ENCODE measurements at regions not wholly inside any gene's neighbourhood (a gene's known extent, or its start where the extent isn't known, plus 50 kb on each side); places are given as distances from the start of the nearest gene placed in this dataset.
"Not testable (repeated sequence)": the region's sequence is repeated elsewhere in the genome, so short reads cannot be mapped to it uniquely, and the experiment has no call there.

DNA sequence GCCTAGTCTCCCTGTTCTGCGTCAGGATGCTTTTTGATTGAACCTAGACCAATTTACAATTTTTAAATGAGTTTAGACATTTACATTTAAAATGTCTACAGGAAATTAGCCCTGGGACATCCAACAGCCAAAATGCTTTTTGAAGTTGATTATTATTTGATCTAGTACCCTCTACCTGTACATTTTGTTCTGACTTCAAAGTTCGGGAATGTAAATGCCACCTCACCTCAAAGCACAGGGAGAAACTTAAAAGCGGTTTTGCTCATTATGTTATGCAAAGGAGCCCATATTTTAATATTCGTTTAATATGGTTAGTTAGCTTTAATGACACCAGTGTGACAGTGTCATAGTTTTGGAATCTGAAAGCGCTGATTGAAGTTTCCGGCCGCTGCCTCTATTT, 80.1 kb upstream of the FAM204A start:
- no peak overlapping the region for H3K27ac ChIP-seq (ENCODE audit: low read length)
- H3K79me2 ChIP-seq (ENCODE audit: low read length) = no peaks in the 10 kb centered on the region
- no peaks in the 10 kb centered on the region for H4K20me1 ChIP-seq (ENCODE audit: low read length)
- no peak overlapping the region for H3K9ac ChIP-seq (ENCODE audit: low read length)
- H3K4me3 ChIP-seq (ENCODE audit: low read length) = no peak overlapping the region
- CTCF ChIA-PET = no interaction called here
- H2AFZ ChIP-seq (ENCODE audit: low read length) = no peak overlapping the region
- TF ChIP-seq, protein P1, sequence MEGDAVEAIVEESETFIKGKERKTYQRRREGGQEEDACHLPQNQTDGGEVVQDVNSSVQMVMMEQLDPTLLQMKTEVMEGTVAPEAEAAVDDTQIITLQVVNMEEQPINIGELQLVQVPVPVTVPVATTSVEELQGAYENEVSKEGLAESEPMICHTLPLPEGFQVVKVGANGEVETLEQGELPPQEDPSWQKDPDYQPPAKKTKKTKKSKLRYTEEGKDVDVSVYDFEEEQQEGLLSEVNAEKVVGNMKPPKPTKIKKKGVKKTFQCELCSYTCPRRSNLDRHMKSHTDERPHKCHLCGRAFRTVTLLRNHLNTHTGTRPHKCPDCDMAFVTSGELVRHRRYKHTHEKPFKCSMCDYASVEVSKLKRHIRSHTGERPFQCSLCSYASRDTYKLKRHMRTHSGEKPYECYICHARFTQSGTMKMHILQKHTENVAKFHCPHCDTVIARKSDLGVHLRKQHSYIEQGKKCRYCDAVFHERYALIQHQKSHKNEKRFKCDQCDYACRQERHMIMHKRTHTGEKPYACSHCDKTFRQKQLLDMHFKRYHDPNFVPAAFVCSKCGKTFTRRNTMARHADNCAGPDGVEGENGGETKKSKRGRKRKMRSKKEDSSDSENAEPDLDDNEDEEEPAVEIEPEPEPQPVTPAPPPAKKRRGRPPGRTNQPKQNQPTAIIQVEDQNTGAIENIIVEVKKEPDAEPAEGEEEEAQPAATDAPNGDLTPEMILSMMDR (conservative IDR thresholded peaks at IDR 0.05; ENCODE audit: low read depth, low read length) = no peak
- no peak for TF ChIP-seq EZH2phosphoT487 (IDR thresholded peaks at IDR 0.05; ENCODE audit: borderline replicate concordance, low read length)
- TF ChIP-seq EZH2 (IDR thresholded peaks at IDR 0.05; ENCODE audit: low read length, unreplicated experiment) = no peak
- H3K9me3 ChIP-seq (ENCODE audit: low read length) = no peaks in the 10 kb centered on the region
- ATAC-seq (no peak), DNase-seq (no peak)
- intact Hi-C loops (cut with micrococcal nuclease) = loop anchor here (5.0 to 10.0 kb wide), 2 partner anchors 167 to 925 kb away; no protein-coding TSS in a partner anchor
- no peak overlapping the region for H3K4me2 ChIP-seq (ENCODE audit: low read length)
- H3F3A ChIP-seq (ENCODE audit: low read length, unreplicated experiment) = no peaks in the 10 kb centered on the region
- H3K36me3 ChIP-seq (ENCODE audit: low read depth, low read length) = no peaks in the 10 kb centered on the region
- no TSS peak for BruUV-seq (replicated peaks)
- H3K9me2 ChIP-seq (replicated peaks; ENCODE audit: low read length) = no peaks in the 10 kb centered on the region
- POLR2A ChIA-PET (ENCODE audit: unreplicated experiment) = no interaction called here
- H3K4me1 ChIP-seq (ENCODE audit: insufficient read depth, low read length) = no peaks in the 10 kb centered on the region
- peaks cover 28% of the 10 kb centered on the region for H3K27me3 ChIP-seq (ENCODE audit: low read length)

DNA sequence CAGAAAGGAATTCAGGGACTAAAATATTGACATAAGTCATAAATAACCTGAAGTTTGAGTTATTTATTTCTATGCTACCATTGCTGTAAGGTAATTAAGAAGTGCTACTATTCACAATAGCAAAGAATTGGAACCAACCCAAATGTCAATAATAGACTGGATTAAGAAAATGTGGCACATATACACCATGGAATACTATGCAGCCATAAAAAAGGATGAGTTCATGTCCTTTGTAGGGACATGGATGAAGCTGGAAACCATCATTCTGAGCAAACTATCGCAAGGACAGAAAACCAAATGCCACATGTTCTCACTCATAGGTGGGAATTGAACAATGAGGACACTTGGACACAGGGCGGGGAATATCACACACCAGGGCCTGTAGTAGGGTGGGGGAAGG, 77.9 kb upstream of the FAM204A start:
- H3K36me3 ChIP-seq (ENCODE audit: low read depth, low read length); H3K9ac ChIP-seq (ENCODE audit: low read length); POLR2A ChIA-PET (ENCODE audit: unreplicated experiment); H3F3A ChIP-seq (ENCODE audit: low read length, unreplicated experiment); H3K79me2 ChIP-seq (ENCODE audit: low read length); DNase-seq; CTCF ChIA-PET; BruUV-seq (replicated peaks); H2AFZ ChIP-seq (ENCODE audit: low read length); H3K9me3 ChIP-seq (ENCODE audit: low read length); H3K27ac ChIP-seq (ENCODE audit: low read length); H3K4me3 ChIP-seq (ENCODE audit: low read length); H4K20me1 ChIP-seq (ENCODE audit: low read length); H3K4me2 ChIP-seq (ENCODE audit: low read length); H3K4me1 ChIP-seq (ENCODE audit: insufficient read depth, low read length); ATAC-seq; H3K9me2 ChIP-seq (replicated peaks; ENCODE audit: low read length): not testable (repeated sequence)
- intact Hi-C loops (cut with micrococcal nuclease) = loop anchor here (5.0 to 10.0 kb wide), 2 partner anchors 165 to 923 kb away; no protein-coding TSS in a partner anchor
- peaks cover 50% of the 10 kb centered on the region for H3K27me3 ChIP-seq (ENCODE audit: low read length)

DNA sequence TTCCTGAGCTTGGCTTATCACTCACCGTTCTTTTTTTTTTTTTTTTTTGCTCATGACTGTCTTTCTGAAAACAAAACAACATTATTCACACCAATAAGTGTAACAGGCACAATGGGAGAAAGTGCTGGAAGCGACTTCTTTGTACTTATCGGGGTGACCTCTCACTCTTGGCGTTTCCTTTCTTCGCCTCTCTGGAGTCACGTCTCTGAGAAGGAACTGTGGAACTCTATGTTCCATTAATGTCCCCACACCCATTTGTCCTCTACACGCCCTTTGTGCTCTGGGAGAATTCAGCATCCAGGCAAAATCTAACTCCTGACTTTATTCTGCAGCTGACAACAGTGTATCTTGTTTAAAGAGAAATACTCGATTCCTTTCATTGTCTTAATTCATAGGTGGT, 70.8 kb upstream of the FAM204A start:
- no peak overlapping the region for H3K27ac ChIP-seq (ENCODE audit: low read length)
- POLR2A ChIA-PET (ENCODE audit: unreplicated experiment) = no interaction called here
- TF ChIP-seq, protein P1 (conservative IDR thresholded peaks at IDR 0.05; ENCODE audit: low read depth, low read length) = no peak
- TF ChIP-seq EZH2 (IDR thresholded peaks at IDR 0.05; ENCODE audit: low read length, unreplicated experiment) (no peak), EZH2phosphoT487 (IDR thresholded peaks at IDR 0.05; ENCODE audit: borderline replicate concordance, low read length) (no peak)
- CTCF ChIA-PET = no interaction called here
- no peak overlapping the region for H3K4me2 ChIP-seq (ENCODE audit: low read length)
- no peak overlapping the region for H3K9ac ChIP-seq (ENCODE audit: low read length)
- H3K4me3 ChIP-seq (ENCODE audit: low read length) = no peak overlapping the region
- H4K20me1 ChIP-seq (ENCODE audit: low read length) = no peaks in the 10 kb centered on the region
- H3K9me2 ChIP-seq (replicated peaks; ENCODE audit: low read length) = no peaks in the 10 kb centered on the region
- H3K27me3 ChIP-seq (ENCODE audit: low read length) = peaks cover 98% of the 10 kb centered on the region
- ATAC-seq = no peak
- H3K36me3 ChIP-seq (ENCODE audit: low read depth, low read length) = no peaks in the 10 kb centered on the region
- H3K79me2 ChIP-seq (ENCODE audit: low read length) = no peaks in the 10 kb centered on the region
- intact Hi-C loops (cut with micrococcal nuclease) = no loop called here
- H3K9me3 ChIP-seq (ENCODE audit: low read length) = no peaks in the 10 kb centered on the region
- H3K4me1 ChIP-seq (ENCODE audit: insufficient read depth, low read length) = no peaks in the 10 kb centered on the region
- BruUV-seq (replicated peaks) = no TSS peak
- H3F3A ChIP-seq (ENCODE audit: low read length, unreplicated experiment) = no peaks in the 10 kb centered on the region
- no peak overlapping the region for H2AFZ ChIP-seq (ENCODE audit: low read length)
- DNase-seq = no peak

Data from PC-3 (cell line).